ENCODE measurements at regions not wholly inside any gene's neighbourhood (a gene's known extent, or its start where the extent isn't known, plus 50 kb on each side); places are given as distances from the start of the nearest gene placed in this dataset.

DNA sequence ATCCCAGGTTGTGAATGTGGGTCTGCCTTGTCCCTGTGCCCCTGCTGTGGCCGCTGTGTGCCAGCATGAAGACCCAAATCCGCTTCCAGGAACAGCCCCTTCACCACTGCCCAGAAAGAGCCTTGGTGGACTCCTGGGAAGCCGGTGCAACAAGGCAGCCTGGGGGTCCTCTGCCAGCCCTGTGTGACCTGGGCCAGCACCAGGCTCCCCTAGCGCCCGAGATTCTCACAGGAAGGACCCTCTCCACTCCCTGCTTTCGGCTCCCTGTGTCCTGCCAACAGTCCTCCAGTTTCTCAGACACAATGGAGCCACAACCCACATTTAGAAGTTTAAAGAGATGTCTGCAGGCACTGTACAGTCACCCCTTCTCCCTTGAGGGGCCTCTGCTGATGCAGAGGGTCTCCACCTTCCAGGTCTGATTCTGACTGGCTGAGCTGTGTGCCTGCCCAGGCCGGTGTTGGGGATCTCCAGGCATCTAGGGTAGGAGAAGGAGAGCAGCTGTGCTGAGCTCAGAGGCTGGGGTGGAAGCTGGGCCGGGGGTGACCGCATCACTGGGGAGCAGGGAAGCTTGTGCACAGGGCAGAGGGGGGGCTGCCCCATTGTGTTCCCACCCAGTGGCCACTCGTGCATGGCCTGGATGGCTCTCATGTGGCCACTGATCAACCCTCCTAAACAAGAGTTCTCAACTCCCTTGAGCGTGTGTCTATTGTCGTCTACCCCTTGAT lies 174.0 kb downstream of the IRX2 start:
- H3K9me3 Mint-ChIP-seq, result peaks cover 4 to 15% (median 5%) of the 10 kb centered on the region in 3 donors
- no peaks in the 10 kb centered on the region for H3K36me3 Mint-ChIP-seq
- no peaks in the 10 kb centered on the region for H3K4me1 Mint-ChIP-seq
- no peak overlapping the region for H3K4me3 Mint-ChIP-seq
- no peaks in the 10 kb centered on the region for H3K27me3 Mint-ChIP-seq
- H3K27ac Mint-ChIP-seq, result no peak overlapping the region

DNA sequence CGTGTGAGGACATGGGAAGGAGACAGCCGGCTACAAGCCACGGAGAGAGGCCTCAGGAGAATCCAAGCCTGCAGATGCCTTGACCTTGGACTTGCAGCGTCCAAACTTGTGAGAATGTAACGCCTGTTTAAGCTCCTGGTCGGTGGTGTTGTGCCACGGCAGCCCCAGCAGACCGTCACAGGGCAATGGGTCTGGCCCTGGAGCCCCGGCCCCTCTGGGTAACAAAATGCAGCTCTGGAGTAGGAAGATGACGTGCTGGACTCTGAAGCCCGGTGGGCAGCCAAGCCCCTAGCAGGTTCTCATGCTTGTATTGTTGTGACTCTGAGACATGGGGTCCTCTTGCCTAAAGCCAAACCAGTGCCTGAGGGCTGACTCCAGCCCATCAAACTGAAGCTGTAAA lies 174.7 kb downstream of the IRX2 start:
- no peaks in the 10 kb centered on the region for H3K27me3 Mint-ChIP-seq

DNA sequence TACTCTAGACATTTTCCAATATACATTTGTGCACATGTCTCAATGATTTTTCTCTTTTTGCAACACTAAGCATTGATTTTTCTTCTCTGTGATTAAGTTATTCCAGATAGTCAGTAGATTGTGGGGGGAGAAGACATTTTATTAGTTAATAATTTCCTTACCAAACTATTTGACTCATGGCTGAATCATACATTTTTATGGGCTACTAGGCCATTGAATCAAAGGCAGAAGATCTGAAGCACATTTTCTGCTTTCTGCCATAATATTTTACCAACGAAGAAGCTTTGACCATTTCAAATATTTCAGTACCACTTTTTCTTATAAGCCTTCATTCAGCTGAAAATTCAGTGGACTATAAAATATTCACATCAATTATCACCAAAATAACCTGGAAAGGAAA lies 175.6 kb downstream of the IRX2 start:
- Mint-ChIP-seq H3K4me3 (no peak overlapping the region), H3K9me3 (peaks cover 1 to 11% (median 3%) of the 10 kb centered on the region in 3 donors), H3K27me3 (no peaks in the 10 kb centered on the region), H3K27ac (no peak overlapping the region), H3K36me3 (no peaks in the 10 kb centered on the region), H3K4me1 (no peaks in the 10 kb centered on the region)

More for the DNA sequence above, 174.7 kb downstream of the IRX2 start:
- H3K36me3 Mint-ChIP-seq, result no peaks in the 10 kb centered on the region
- peaks cover 3 to 12% (median 3%) of the 10 kb centered on the region in 3 donors for H3K9me3 Mint-ChIP-seq
- no peaks in the 10 kb centered on the region for H3K4me1 Mint-ChIP-seq
- H3K4me3 Mint-ChIP-seq, result no peak overlapping the region
- H3K27ac Mint-ChIP-seq, result no peak overlapping the region

DNA sequence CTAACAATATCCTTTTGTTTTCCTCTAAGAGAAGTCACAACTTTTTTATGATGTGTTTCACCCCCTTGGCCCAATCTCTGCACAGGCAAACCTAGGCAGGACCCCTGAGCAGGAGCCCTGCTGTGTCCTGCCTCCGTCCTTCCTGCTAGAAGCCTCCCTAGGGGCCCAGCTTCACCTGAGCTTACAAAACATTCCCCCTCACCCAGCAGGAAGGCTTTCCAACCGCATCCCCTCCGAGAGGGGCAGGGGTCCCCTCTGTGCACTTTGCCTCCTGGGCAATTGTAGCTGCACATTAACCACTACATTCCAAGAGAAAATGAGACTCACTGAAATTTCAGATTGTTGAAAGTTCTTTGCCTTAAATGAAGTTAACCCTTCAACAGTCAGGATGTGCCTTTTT lies 176.2 kb downstream of the IRX2 start:
- Mint-ChIP-seq H3K4me3 (no peak overlapping the region), H3K4me1 (no peaks in the 10 kb centered on the region), H3K36me3 (no peaks in the 10 kb centered on the region), H3K9me3 (peaks cover 1 to 11% (median 3%) of the 10 kb centered on the region in 3 donors), H3K27me3 (no peaks in the 10 kb centered on the region), H3K27ac (no peak overlapping the region)

DNA sequence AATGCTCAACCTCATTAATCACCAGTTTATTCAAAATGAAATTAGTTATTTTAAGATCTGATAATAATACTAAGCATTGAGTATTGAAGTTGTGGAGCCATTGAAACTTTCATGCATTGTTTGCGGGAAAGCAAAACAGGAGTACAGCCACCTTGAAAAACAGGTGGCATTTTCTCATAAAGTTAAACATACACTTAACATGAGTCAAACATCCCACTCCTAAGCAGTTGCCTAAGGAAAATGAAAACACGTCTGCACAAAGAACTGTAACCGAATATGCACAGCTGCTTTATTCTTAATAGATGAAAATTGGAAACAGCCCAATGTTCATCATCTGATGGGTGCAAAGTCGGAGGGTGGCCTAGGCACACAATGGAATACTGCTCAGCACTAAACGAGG lies 177.3 kb downstream of the IRX2 start:
- Mint-ChIP-seq H3K4me3 (no peak overlapping the region), H3K36me3 (no peaks in the 10 kb centered on the region), H3K9me3 (peaks cover 0 to 7% (median 1%) of the 10 kb centered on the region in 3 donors), H3K27ac (no peak overlapping the region), H3K27me3 (no peaks in the 10 kb centered on the region), H3K4me1 (no peaks in the 10 kb centered on the region)

DNA sequence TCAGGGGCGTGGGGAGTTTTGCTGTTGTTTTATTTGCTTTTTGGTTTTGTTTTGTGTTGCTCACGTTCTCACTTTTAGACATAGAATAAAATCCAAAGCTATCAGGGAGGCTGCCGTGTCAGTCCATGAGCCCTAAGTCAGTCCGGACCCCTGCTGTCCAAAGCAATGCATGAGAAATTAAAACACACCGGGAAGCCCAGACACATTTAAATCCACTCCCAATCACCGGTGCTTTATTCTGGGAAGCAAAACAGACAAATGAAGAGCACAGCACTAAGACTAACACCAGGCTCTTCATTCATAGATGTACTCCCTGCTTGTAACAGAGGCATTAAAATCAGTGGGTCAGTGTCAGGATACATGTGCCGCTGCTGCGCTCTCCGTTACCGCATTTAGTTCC lies 180.9 kb downstream of the IRX2 start:
- Mint-ChIP-seq H3K4me1 (no peaks in the 10 kb centered on the region), H3K27me3 (no peaks in the 10 kb centered on the region), H3K4me3 (no peak overlapping the region), H3K27ac (no peak overlapping the region), H3K9me3 (peaks cover 3 to 16% (median 3%) of the 10 kb centered on the region in 3 donors), H3K36me3 (no peaks in the 10 kb centered on the region)

DNA sequence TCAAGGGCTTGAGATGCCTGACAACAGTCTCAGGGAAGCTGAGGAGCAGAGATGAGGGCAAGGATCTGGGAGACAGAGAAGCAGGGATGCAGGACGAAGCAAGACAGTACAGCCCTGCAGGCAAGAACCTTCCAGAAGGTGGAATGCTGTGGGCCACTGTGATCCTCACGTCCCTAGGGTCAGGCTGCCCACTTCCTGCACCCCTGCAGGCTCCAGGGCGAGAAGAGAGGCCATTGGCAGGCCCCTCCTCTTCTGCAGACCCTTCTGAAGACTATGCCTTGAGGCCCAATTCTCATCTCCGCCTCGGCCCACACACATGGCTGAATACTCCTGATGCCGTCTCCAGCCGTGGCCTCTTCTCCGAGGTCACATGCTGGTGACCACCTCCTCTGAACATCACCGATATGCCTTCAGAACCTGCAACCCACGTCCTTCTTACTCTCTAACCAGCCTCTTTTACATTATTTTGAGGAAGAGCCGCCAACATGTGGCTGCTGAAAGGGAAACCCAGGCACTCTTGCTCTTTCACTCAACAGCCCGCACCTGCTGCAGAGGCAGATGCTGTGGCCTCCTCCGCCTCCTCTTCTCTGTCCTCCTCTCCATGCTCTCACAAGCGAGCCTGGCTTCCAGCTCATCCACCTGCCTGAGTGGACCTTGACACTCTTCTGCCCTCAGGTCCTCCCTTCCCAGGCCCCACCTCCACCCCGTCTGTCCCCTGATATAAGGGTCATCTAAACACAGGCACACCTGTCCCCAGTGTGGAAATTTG lies 181.5 kb downstream of the IRX2 start:
- H3K27me3 Mint-ChIP-seq, result no peaks in the 10 kb centered on the region
- no peaks in the 10 kb centered on the region for H3K36me3 Mint-ChIP-seq
- peaks cover 3 to 16% (median 4%) of the 10 kb centered on the region in 3 donors for H3K9me3 Mint-ChIP-seq
- no peak overlapping the region for H3K4me3 Mint-ChIP-seq
- no peak overlapping the region for H3K27ac Mint-ChIP-seq
- H3K4me1 Mint-ChIP-seq, result no peaks in the 10 kb centered on the region

DNA sequence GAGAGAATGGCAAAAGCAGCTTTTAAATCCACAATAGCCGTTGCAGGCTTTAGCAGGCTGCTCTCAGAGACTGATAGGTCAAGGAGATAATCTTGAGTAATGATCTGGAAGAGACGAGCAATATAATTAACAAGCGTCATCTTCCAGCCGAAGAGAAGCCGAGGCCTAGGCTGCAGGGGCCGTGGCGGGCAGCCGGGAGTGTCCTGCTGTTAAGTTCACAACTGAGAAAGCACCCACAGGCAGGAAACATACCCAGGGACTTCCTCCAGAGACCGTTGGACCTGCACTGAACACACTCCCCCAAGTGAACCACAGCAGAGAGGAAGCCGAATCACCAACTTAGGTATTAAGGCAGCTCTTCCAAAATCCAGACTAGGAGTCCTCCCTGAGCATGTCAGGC lies 182.3 kb downstream of the IRX2 start:
- H3K4me3 Mint-ChIP-seq, result no peak overlapping the region

DNA sequence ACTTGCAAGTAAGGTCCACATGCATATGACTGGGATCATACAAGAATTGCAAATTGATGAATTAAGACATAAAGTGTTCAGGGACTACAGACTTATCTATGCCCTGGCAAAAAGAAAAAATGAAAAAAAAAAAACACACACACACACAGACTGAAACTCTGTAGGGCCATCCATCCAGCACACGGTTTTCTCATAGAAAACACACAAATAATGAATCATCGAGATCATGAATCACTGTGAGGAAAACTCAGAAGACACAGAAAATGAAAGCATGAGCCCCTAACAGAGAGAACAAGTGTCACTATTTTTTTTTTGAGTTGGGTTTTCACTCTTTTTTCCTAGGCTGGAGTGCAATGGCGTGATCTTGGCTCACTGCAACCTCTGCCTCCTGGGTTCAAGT lies 185.2 kb downstream of the IRX2 start:
- peaks cover 1 to 13% (median 4%) of the 10 kb centered on the region in 3 donors for H3K9me3 Mint-ChIP-seq
- no peaks in the 10 kb centered on the region for H3K27me3 Mint-ChIP-seq
- no peak overlapping the region for H3K27ac Mint-ChIP-seq
- H3K4me1 Mint-ChIP-seq, result no peaks in the 10 kb centered on the region
- peaks cover 2% of the 10 kb centered on the region for H3K36me3 Mint-ChIP-seq
- no peak overlapping the region for H3K4me3 Mint-ChIP-seq

More for the DNA sequence above, 182.3 kb downstream of the IRX2 start:
- H3K36me3 Mint-ChIP-seq, result no peaks in the 10 kb centered on the region
- H3K27ac Mint-ChIP-seq, result no peak overlapping the region
- H3K27me3 Mint-ChIP-seq, result no peaks in the 10 kb centered on the region
- peaks cover 3 to 13% (median 4%) of the 10 kb centered on the region in 3 donors for H3K9me3 Mint-ChIP-seq
- H3K4me1 Mint-ChIP-seq, result no peaks in the 10 kb centered on the region

DNA sequence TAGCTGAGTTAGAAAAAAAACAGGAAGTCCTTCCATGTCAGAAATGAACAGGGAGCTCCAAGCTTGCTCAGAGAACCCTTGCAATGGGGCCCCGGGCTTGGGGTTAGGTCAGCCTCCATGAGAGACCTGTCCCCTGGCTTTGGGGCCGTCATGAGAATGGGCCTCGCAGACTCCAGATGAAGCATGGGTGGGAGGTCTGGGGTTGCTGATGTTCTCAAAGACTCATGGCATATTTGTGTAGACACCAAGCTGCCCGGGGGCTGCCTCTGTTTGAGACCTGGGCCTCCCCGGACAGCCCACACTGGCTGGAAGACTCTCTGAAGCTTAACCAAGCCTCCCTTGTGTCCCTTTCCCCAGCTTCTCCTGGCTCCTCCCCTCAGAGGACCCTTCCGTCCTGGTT lies 186.3 kb downstream of the IRX2 start:
- no peaks in the 10 kb centered on the region for H3K27me3 Mint-ChIP-seq
- peaks cover 2% of the 10 kb centered on the region for H3K36me3 Mint-ChIP-seq
- peaks cover 1 to 13% (median 4%) of the 10 kb centered on the region in 3 donors for H3K9me3 Mint-ChIP-seq
- H3K27ac Mint-ChIP-seq, result no peak overlapping the region
- H3K4me3 Mint-ChIP-seq, result peak overlapping the region in 1 of 4 donors; percentile 37
- H3K4me1 Mint-ChIP-seq, result no peaks in the 10 kb centered on the region

DNA sequence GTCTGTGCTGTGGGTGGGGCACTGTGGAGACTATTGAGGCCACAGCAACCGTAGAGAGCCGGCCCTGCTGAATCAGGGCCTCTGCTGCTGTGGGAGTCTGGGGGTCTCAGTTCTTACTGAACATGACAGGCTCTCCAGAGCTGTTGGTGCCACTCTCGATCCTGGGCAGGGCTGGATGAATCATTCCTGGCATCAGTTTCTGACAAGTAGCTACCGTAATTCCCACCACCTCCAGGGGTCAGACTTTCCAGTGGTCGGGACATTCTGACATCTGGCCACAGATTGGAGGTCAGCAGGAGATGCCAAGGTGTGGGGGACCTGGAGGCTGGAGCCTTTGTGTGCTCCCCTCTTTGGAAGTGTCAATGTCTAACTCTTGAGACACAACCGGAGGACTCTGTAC lies 188.4 kb downstream of the IRX2 start:
- Mint-ChIP-seq H3K4me1 (no peaks in the 10 kb centered on the region), H3K36me3 (peaks cover 2% of the 10 kb centered on the region), H3K4me3 (no peak overlapping the region), H3K27ac (peak overlapping the region in 1 of 3 donors; percentile 67), H3K27me3 (no peaks in the 10 kb centered on the region), H3K9me3 (peaks cover 1 to 11% (median 4%) of the 10 kb centered on the region in 3 donors)

DNA sequence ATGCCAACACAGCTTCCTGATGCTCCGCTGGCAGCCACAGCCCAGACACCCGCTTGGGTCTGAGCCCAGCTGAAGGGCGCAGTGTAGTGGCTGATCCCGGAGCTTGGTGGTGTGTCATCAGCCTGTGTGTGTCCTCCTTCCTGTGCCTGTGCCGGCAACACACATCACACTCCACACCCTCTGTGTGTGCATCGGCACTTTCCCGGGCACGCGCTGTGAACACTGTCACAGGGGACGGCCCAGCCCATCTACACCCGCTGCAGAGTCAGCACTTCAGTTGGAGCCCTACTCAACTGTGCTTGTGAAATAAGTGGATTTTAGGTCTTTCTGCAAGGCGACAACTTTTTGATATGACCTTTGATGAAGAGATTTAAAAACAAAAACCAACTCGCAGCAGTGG lies 189.4 kb downstream of the IRX2 start:
- Mint-ChIP-seq H3K4me1 (no peaks in the 10 kb centered on the region), H3K27ac (no peak overlapping the region), H3K27me3 (no peaks in the 10 kb centered on the region), H3K9me3 (peaks cover 0 to 4% (median 2%) of the 10 kb centered on the region in 3 donors), H3K4me3 (no peak overlapping the region), H3K36me3 (peaks cover 2% of the 10 kb centered on the region)

DNA sequence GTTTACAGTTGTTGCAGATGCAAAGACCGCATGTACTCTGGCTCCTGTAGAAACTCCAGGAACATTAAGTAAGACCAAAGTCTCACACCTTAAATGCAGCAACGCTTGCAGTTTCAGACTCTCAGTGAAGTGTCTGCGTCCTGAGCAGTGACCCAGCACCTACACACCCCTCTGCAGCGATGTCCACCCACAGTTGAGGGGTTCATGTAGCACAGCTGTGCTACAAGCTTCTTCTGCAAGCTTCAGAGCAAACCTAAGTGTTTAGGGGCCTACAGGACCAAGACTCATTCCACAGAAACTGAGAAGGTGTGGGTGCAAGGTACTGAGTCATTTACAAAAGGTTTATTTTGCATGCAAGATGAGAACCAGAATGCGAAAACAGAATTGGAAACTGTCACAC lies 191.0 kb downstream of the IRX2 start:
- H3K27me3 Mint-ChIP-seq, result no peaks in the 10 kb centered on the region
- H3K36me3 Mint-ChIP-seq, result peaks cover 2% of the 10 kb centered on the region
- H3K27ac Mint-ChIP-seq, result no peak overlapping the region
- H3K9me3 Mint-ChIP-seq, result peaks cover 0 to 6% (median 4%) of the 10 kb centered on the region in 3 donors
- H3K4me3 Mint-ChIP-seq, result no peak overlapping the region
- no peaks in the 10 kb centered on the region for H3K4me1 Mint-ChIP-seq

DNA sequence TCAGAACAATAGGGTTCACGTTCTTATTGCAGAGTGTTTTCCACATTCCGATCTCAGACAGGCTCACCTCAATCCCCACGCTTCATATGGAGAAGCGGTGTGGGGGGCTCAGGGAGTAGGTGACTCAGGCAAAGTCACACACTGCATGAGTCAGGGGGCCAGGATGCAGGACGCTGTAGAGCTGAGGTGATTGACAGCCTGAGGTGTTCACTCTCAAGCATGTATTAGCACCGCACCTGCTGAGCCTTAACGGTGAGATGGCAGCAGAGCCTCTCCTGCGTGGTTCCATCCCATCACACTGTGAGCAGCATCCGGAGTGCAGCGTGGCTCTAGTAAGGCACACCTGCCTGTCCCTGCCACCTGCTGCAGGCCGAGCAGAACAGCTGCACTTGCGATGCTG lies 194.0 kb downstream of the IRX2 start:
- no peaks in the 10 kb centered on the region for H3K27me3 Mint-ChIP-seq
- H3K27ac Mint-ChIP-seq, result peak overlapping the region in 1 of 3 donors; percentile 40
- H3K36me3 Mint-ChIP-seq, result no peaks in the 10 kb centered on the region
- no peak overlapping the region for H3K4me3 Mint-ChIP-seq
- H3K9me3 Mint-ChIP-seq, result peaks cover 0 to 28% (median 14%) of the 10 kb centered on the region in 3 donors
- no peaks in the 10 kb centered on the region for H3K4me1 Mint-ChIP-seq

DNA sequence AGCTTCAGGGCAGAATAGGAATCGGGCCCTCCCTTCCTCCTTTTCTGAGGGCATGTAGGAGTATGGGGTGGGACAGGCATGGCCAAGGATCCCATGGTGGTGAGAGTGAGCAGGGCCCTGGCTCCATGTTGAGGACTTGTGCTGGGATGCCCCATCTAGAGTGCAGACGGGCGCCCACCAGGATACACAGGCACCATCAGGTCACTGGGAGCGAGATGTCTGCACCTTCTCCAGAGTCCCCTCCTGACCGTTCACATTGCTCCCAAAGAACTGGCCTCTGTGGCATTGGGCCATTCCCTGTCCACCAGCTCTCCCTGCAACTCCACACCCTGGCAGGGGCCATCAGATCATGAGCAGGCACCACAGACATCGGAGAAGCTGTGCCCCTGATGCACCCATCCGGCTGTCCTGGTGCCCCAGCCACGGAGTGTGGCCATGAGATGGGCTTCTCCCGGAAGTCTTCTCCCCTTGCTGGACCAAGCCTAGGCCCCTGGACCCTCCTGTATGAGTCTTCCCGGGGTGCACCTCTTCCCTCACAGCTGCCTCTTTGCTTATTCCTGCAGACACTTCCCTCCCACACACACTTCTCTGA lies 195.0 kb downstream of the IRX2 start:
- no peaks in the 10 kb centered on the region for H3K36me3 Mint-ChIP-seq
- H3K27ac Mint-ChIP-seq, result no peak overlapping the region
- H3K9me3 Mint-ChIP-seq, result peaks cover 2 to 33% (median 14%) of the 10 kb centered on the region in 3 donors
- no peaks in the 10 kb centered on the region for H3K27me3 Mint-ChIP-seq
- H3K4me1 Mint-ChIP-seq, result no peaks in the 10 kb centered on the region
- no peak overlapping the region for H3K4me3 Mint-ChIP-seq

Data from IgD-negative memory B cell (primary cell).